ENCODE measurements at regions not wholly inside any gene's neighbourhood (a gene's known extent, or its start where the extent isn't known, plus 50 kb on each side); places are given as distances from the start of the nearest gene placed in this dataset.

DNA sequence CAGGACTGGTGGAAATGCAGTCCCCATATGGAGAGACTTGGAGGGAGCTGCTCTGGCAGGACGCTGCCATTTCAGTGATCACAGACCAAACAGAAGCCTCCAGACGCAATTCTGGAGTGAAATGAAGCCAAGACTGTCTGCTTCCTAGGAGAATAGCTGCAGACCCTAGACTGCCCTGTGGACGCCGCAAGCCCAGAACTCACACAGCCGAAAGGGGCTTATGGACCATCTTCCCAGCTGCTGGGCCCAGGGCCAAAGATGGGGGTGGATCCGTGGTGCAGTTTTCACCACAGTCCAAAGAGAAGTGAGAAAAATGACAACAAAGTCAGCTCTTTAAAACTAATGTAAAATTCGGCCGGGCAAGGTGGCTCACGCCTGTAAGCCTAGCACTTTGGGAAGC, 165.7 kb downstream of the CBLN1 start:
- Histone ChIP-seq H3K4me3 (ENCODE audit: low read depth in 2 of 2, low read length in 2 of 2) (no peak overlapping the region), H3K27me3 (ENCODE audit: control insufficient read depth, insufficient read depth, low read length) (no peaks in the 10 kb centered on the region; the same call in 1 of the 2 replicates), H3K27ac (ENCODE audit: low read length) (no peak overlapping the region), H3K4me1 (ENCODE audit: control insufficient read depth, insufficient read depth, low read length) (no peaks in the 10 kb centered on the region), H3K9me3 (ENCODE audit: control insufficient read depth, insufficient read depth, low read depth, low read length) (no peaks in the 10 kb centered on the region), H3K36me3 (ENCODE audit: control insufficient read depth, insufficient read depth, low read length) (no peaks in the 10 kb centered on the region)
- DNase-seq (ENCODE audit: low read depth, low spot score): no peak
- ATAC-seq: no peak
- TF ChIP-seq TCF7L2 (IDR thresholded peaks at IDR 0.05; ENCODE audit: low read depth, low read length) (no peak), SIN3A (IDR thresholded peaks at IDR 0.05; ENCODE audit: borderline replicate concordance, insufficient read depth, low read depth, low read length) (no peak)
- TF ChIP-seq, protein P1, sequence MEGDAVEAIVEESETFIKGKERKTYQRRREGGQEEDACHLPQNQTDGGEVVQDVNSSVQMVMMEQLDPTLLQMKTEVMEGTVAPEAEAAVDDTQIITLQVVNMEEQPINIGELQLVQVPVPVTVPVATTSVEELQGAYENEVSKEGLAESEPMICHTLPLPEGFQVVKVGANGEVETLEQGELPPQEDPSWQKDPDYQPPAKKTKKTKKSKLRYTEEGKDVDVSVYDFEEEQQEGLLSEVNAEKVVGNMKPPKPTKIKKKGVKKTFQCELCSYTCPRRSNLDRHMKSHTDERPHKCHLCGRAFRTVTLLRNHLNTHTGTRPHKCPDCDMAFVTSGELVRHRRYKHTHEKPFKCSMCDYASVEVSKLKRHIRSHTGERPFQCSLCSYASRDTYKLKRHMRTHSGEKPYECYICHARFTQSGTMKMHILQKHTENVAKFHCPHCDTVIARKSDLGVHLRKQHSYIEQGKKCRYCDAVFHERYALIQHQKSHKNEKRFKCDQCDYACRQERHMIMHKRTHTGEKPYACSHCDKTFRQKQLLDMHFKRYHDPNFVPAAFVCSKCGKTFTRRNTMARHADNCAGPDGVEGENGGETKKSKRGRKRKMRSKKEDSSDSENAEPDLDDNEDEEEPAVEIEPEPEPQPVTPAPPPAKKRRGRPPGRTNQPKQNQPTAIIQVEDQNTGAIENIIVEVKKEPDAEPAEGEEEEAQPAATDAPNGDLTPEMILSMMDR (IDR thresholded peaks at IDR 0.05): no peak
- in situ Hi-C loops (cut with HindIII; ENCODE audit: low pct_unique_long_range_greater_than_20kb, low sequenced_read_pairs): no loop called here
- intact Hi-C loops (cut with micrococcal nuclease; ENCODE audit: unreplicated experiment): no loop called here
- POLR2A ChIA-PET: no interaction called here
- CTCF ChIA-PET: no interaction called here
- BruUV-seq (replicated peaks): no TSS peak

DNA sequence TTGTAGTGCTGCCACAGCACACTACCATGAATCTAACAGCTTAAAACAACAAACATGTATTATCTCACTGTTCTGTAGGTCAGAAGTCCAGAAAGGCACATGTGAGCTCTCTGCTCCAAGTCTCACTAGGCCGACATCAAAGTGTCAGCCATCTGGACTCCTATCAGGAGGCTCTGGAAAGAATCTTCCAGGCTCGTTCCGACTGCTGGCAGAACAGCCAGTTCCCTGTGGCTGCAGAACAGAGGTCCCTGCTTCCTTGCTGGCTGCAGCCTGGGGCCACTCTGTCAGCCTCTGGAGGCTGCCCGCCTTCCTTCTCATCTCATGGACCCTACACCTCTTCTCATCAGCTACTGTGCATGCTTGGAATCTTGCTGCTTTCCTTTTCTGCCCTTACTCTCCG, 168.9 kb downstream of the CBLN1 start:
- Histone ChIP-seq H3K9me3 (ENCODE audit: control insufficient read depth, insufficient read depth, low read depth, low read length) (no peaks in the 10 kb centered on the region), H3K36me3 (ENCODE audit: control insufficient read depth, insufficient read depth, low read length) (no peaks in the 10 kb centered on the region), H3K4me3 (ENCODE audit: low read depth in 2 of 2, low read length in 2 of 2) (no peak overlapping the region), H3K27me3 (ENCODE audit: control insufficient read depth, insufficient read depth, low read length) (no peaks in the 10 kb centered on the region; the same call in 1 of the 2 replicates), H3K27ac (ENCODE audit: low read length) (no peak overlapping the region), H3K4me1 (ENCODE audit: control insufficient read depth, insufficient read depth, low read length) (no peaks in the 10 kb centered on the region)
- no TSS peak for BruUV-seq (replicated peaks)
- intact Hi-C loops (cut with micrococcal nuclease; ENCODE audit: unreplicated experiment) (no loop called here), in situ Hi-C loops (cut with HindIII; ENCODE audit: low pct_unique_long_range_greater_than_20kb, low sequenced_read_pairs) (no loop called here)
- POLR2A ChIA-PET: no interaction called here
- TF ChIP-seq, protein P1 (IDR thresholded peaks at IDR 0.05): no peak
- TF ChIP-seq SIN3A (IDR thresholded peaks at IDR 0.05; ENCODE audit: borderline replicate concordance, insufficient read depth, low read depth, low read length): no peak
- TF ChIP-seq TCF7L2 (IDR thresholded peaks at IDR 0.05; ENCODE audit: low read depth, low read length): no peak
- TF ChIP-seq POLR2AphosphoS5 (IDR thresholded peaks at IDR 0.05; ENCODE audit: low read depth, low read length): no peak
- TF ChIP-seq, protein P2, sequence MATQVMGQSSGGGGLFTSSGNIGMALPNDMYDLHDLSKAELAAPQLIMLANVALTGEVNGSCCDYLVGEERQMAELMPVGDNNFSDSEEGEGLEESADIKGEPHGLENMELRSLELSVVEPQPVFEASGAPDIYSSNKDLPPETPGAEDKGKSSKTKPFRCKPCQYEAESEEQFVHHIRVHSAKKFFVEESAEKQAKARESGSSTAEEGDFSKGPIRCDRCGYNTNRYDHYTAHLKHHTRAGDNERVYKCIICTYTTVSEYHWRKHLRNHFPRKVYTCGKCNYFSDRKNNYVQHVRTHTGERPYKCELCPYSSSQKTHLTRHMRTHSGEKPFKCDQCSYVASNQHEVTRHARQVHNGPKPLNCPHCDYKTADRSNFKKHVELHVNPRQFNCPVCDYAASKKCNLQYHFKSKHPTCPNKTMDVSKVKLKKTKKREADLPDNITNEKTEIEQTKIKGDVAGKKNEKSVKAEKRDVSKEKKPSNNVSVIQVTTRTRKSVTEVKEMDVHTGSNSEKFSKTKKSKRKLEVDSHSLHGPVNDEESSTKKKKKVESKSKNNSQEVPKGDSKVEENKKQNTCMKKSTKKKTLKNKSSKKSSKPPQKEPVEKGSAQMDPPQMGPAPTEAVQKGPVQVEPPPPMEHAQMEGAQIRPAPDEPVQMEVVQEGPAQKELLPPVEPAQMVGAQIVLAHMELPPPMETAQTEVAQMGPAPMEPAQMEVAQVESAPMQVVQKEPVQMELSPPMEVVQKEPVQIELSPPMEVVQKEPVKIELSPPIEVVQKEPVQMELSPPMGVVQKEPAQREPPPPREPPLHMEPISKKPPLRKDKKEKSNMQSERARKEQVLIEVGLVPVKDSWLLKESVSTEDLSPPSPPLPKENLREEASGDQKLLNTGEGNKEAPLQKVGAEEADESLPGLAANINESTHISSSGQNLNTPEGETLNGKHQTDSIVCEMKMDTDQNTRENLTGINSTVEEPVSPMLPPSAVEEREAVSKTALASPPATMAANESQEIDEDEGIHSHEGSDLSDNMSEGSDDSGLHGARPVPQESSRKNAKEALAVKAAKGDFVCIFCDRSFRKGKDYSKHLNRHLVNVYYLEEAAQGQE (IDR thresholded peaks at IDR 0.05; ENCODE audit: insufficient read depth in 1 of 2, low read depth in 2 of 2, low read length in 1 of 2): no peak
- DNase-seq (ENCODE audit: low read depth, low spot score) (no peak), ATAC-seq (no peak)
- CTCF ChIA-PET: no interaction called here

Data from Panc1 (cell line).